Mammary epithelial cell (primary cell): ENCODE measurements at regions not wholly inside any gene's neighbourhood (a gene's known extent, or its start where the extent isn't known, plus 50 kb on each side); places are given as distances from the start of the nearest gene placed in this dataset.
"Not testable (repeated sequence)": the region's sequence is repeated elsewhere in the genome, so short reads cannot be mapped to it uniquely, and the experiment has no call there.

Experiments used
- CTCF ChIP-seq, 2 donors: IDR thresholded peaks in 1 of 2; conservative IDR thresholded peaks in 1 of 2; 2 replicates each; pipeline ENCODE4 v1.5.1; 2011 to 2012; ENCODE audit warnings: inconsistent platforms in 2 of 2, low read length in 2 of 2, mild to moderate bottlenecking in 2 of 2, control low read depth in 1 of 2, low read depth in 1 of 2; ENCODE audit not compliant: insufficient read depth in 1 of 2; ENCODE audit errors: extremely low read depth in 1 of 2
- EZH2 ChIP-seq: IDR thresholded peaks from 2 replicates; pipeline ENCODE4 v1.6.1; 2012; ENCODE audit warnings: low read length, inconsistent platforms, borderline replicate concordance

- TF ChIP-seq CTCF (conservative IDR thresholded peaks at IDR 0.05 in 1 of 2, IDR thresholded peaks at IDR 0.05 in 1 of 2; ENCODE audit: extremely low read depth in 1 of 2, insufficient read depth in 1 of 2, low read depth in 1 of 2, low read length in 2 of 2); EZH2: not testable (repeated sequence)
Measured at GRCh38 chr15:24088941-24089340, 401.8 kb upstream of the NDN start.
